Calu3 (cell line): ENCODE measurements at regions not wholly inside any gene's neighbourhood (a gene's known extent, or its start where the extent isn't known, plus 50 kb on each side); places are given as distances from the start of the nearest gene placed in this dataset.

Experiments used
- BruUV-seq: library from RNA; stranded (reverse); fragments of 400-500 nt; replicated peaks from 2 replicates; lab custom pipeline; 2021; lab: Mats Ljungman, UMichigan
- CTCF ChIA-PET: fragments of 300-600 bp; sonication (Branson Sonifier 250); formaldehyde crosslinking; loops from one replicate; lab custom pipeline; 2022; ENCODE audit warnings: antibody characterized with exemption; lab: Charles Lee
- DNase-seq: peaks from one replicate; pipeline ENCODE4 v3.0.0; 2022
- H3K27ac Mint-ChIP-seq: one replicate; pipeline ENCODE4 v1.8.0; 2022; ENCODE audit warnings: mixed read lengths; ENCODE audit not compliant: unreplicated experiment
- H3K27me3 Mint-ChIP-seq: one replicate; pipeline ENCODE4 v1.8.0; 2022; ENCODE audit warnings: mixed read lengths; ENCODE audit not compliant: unreplicated experiment
- H3K36me3 Mint-ChIP-seq: one replicate; pipeline ENCODE4 v1.8.0; 2022; ENCODE audit warnings: mild to moderate bottlenecking, moderate library complexity, mixed read lengths; ENCODE audit not compliant: insufficient read depth, unreplicated experiment
- H3K4me1 Mint-ChIP-seq: one replicate; pipeline ENCODE4 v1.8.0; 2022; ENCODE audit warnings: mild to moderate bottlenecking, low read depth, mixed read lengths; ENCODE audit not compliant: unreplicated experiment
- H3K4me3 Mint-ChIP-seq: one replicate; pipeline ENCODE4 v1.8.0; 2022; ENCODE audit warnings: mild to moderate bottlenecking, low read depth, moderate library complexity, mixed read lengths; ENCODE audit not compliant: unreplicated experiment
- H3K9me3 Mint-ChIP-seq: one replicate; pipeline ENCODE4 v1.8.0; 2022; ENCODE audit warnings: low read depth, mixed read lengths; ENCODE audit not compliant: unreplicated experiment
- intact Hi-C: fragments of 100-400 bp; cut with micrococcal nuclease; formaldehyde crosslinking; loops from one replicate; pipeline ENCODE4 v1.10.0; 2022; ENCODE audit not compliant: unreplicated experiment
- TF ChIP-seq, protein P1 (sequence below): fragments of 200-600 bp; IDR thresholded peaks from one replicate; pipeline ENCODE4 v1.8.0; 2022; ENCODE audit warnings: antibody characterized with exemption; ENCODE audit not compliant: unreplicated experiment

DNA sequence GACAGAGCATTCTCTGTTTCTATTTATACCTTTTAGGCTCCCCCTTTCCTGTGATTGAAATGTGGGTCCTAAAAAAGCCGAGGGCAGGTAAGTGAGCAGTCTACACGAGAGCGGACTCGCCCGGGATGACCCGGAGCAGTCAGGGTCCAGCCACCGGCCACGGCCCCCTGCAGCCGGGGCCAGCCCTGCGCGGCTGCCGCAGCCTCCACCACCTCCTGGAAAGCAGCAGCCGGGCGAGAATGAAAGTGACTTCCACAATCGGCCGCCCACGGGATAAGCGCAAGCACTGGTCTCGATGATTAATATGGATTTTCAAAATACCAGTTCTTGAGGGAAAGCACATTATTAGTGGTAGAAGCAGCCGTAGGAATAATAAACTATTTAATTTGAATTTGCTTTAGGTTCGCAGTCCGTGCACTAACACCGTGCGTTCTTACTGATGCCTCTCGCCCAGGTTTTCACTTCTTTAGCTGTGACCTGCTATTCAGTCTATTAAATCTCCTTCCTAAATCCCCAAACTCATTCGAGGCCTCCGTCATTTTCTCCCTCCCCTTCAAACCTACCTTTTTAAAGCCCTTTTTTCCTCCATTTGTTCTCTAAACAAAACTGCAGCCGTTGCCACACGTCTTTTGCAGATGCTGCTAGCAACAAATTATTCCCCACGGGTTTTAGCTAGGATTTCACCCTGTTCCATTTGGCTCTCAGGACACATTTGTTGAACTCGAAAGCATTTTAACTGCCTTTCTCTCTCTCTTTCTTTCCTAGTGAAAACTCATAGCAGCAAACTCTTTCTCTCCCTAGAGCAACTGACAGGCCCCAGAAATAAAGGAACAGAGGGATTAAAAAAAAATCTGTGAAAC lies 1015.1 kb upstream of the PIK3C3 start:
- intact Hi-C loops: no loop called here
- no peak overlapping the region for H3K27ac Mint-ChIP-seq
- H3K36me3 Mint-ChIP-seq: no peaks in the 10 kb centered on the region
- DNase-seq: no peak
- no TSS peak for BruUV-seq
- H3K4me3 Mint-ChIP-seq: no peak overlapping the region
- CTCF ChIA-PET: no interaction called here
- TF ChIP-seq, protein P1, sequence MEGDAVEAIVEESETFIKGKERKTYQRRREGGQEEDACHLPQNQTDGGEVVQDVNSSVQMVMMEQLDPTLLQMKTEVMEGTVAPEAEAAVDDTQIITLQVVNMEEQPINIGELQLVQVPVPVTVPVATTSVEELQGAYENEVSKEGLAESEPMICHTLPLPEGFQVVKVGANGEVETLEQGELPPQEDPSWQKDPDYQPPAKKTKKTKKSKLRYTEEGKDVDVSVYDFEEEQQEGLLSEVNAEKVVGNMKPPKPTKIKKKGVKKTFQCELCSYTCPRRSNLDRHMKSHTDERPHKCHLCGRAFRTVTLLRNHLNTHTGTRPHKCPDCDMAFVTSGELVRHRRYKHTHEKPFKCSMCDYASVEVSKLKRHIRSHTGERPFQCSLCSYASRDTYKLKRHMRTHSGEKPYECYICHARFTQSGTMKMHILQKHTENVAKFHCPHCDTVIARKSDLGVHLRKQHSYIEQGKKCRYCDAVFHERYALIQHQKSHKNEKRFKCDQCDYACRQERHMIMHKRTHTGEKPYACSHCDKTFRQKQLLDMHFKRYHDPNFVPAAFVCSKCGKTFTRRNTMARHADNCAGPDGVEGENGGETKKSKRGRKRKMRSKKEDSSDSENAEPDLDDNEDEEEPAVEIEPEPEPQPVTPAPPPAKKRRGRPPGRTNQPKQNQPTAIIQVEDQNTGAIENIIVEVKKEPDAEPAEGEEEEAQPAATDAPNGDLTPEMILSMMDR: no peak
- H3K9me3 Mint-ChIP-seq: peaks cover 13% of the 10 kb centered on the region
- no peaks in the 10 kb centered on the region for H3K4me1 Mint-ChIP-seq
- no peaks in the 10 kb centered on the region for H3K27me3 Mint-ChIP-seq

DNA sequence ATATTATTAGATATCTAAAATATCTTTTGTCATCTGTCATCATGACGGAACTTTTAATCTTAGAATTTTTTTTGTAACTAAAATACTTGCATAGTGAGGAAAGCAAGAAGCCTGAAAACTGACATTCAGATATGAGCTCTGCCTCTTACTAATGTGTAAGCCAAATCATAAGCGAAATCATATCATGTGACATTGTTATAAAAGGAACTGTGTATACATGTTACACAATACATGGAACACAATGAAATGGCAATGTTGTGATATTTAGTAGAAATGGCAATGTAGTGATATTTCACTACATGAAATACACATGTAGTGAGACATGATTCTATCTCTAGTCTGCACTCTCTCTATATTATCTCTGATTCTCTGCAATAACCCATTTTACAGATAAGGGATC lies 1016.4 kb upstream of the PIK3C3 start:
- CTCF ChIA-PET: interaction anchor here (0.7 kb wide), 1 partner anchor 16 kb away, joined by 3 read pairs; no protein-coding TSS in a partner anchor
- H3K4me3 Mint-ChIP-seq: no peak overlapping the region

DNA sequence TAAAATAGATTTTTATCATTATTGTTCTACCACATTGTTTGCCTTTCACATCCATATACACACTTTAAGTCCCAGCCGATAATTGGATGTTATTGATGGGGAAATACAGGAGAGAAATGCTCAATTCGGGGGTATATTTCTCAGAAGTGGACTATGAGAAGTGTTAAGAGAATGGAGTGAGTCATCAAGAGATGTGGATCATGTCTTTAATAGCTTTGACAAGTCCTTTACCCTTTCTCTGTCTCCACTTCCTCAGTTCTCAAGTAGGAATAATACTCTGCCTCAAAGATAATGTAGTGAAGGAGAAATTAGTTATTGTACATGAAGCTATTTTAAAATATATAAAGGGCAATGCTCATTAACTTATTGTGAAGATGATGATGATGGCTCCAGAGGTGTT lies 1017.6 kb upstream of the PIK3C3 start:
- CTCF ChIA-PET: no interaction called here
- intact Hi-C loops: no loop called here
- Mint-ChIP-seq H3K27me3 (no peaks in the 10 kb centered on the region), H3K9me3 (peaks cover 13% of the 10 kb centered on the region), H3K4me1 (no peaks in the 10 kb centered on the region), H3K36me3 (no peaks in the 10 kb centered on the region), H3K4me3 (no peak overlapping the region), H3K27ac (no peak overlapping the region)
- TF ChIP-seq, protein P1: no peak
- no TSS peak for BruUV-seq
- no peak for DNase-seq

More for the DNA sequence above, 1016.4 kb upstream of the PIK3C3 start:
- DNase-seq: no peak
- H3K27ac Mint-ChIP-seq: no peak overlapping the region
- H3K36me3 Mint-ChIP-seq: no peaks in the 10 kb centered on the region
- intact Hi-C loops: no loop called here
- H3K4me1 Mint-ChIP-seq: no peaks in the 10 kb centered on the region
- H3K9me3 Mint-ChIP-seq: peaks cover 16% of the 10 kb centered on the region
- BruUV-seq: no TSS peak
- TF ChIP-seq, protein P1: no peak
- H3K27me3 Mint-ChIP-seq: no peaks in the 10 kb centered on the region

DNA sequence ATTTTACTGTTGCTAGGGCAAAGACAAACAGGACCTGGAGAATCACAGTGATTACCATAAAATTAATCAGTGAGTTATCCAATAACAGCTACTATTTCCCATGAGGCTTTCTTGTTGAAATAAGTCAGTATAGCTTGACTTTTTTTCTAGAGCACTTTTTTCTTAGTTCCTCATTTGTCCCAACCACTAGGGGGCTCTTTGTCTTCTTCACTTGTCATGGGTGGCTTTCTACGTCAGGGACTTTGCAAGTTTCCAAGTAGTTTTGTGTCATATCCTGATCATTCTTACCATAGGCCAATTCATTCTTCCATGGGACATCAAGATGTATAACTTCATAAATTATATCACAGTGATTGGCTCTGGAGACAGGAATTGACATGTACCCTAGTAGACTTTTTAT lies 1019.6 kb upstream of the PIK3C3 start:
- no peaks in the 10 kb centered on the region for H3K27me3 Mint-ChIP-seq
- intact Hi-C loops: no loop called here
- CTCF ChIA-PET: no interaction called here
- BruUV-seq: no TSS peak
- H3K36me3 Mint-ChIP-seq: no peaks in the 10 kb centered on the region
- H3K9me3 Mint-ChIP-seq: peaks cover 13% of the 10 kb centered on the region
- no peak for DNase-seq
- no peak overlapping the region for H3K27ac Mint-ChIP-seq
- no peak overlapping the region for H3K4me3 Mint-ChIP-seq
- TF ChIP-seq, protein P1: peak; percentile 15
- H3K4me1 Mint-ChIP-seq: no peaks in the 10 kb centered on the region
